Right atrium auricular region (tissue), 2 donors: ENCODE measurements at regions not wholly inside any gene's neighbourhood (a gene's known extent, or its start where the extent isn't known, plus 50 kb on each side); places are given as distances from the start of the nearest gene placed in this dataset.
"Not testable (repeated sequence)": the region's sequence is repeated elsewhere in the genome, so short reads cannot be mapped to it uniquely, and the experiment has no call there.

Source experiments
- DNase-seq: peaks from one replicate; pipeline ENCODE4 v3.0.0-alpha.2; 2019; ENCODE audit warnings: low spot score
- H3K27ac ChIP-seq, 2 donors: fragments of 200-600 bp; sonication (generic); 1 replicate in 1 of 2; 2 replicates in 1 of 2; pipeline ENCODE4 v1.5.1; 2016 to 2019
- H3K27me3 ChIP-seq, 2 donors: fragments of 200-600 bp; sonication (generic); one replicate each; pipeline versions ENCODE4 v1.5.1 to v1.6.0; 2017 to 2019
- H3K36me3 ChIP-seq: fragments of 200-600 bp; sonication (generic); one replicate; pipeline ENCODE4 v1.5.1; 2016
- H3K4me1 ChIP-seq, 2 donors: fragments of 200-600 bp; sonication (generic); one replicate each; pipeline versions ENCODE4 v1.5.1 to v1.6.0; 2017 to 2019
- H3K4me3 ChIP-seq, 2 donors: fragments of 200-600 bp; sonication (generic); 1 replicate in 1 of 2; 2 replicates in 1 of 2; pipeline ENCODE4 v1.5.1; 2017 to 2019; ENCODE audit warnings: mild to moderate bottlenecking in 1 of 2, moderate library complexity in 1 of 2
- H3K9me3 ChIP-seq, 2 donors: fragments of 200-600 bp; sonication (generic); one replicate each; pipeline ENCODE4 v1.5.1; 2019
- TF ChIP-seq, protein P1 (sequence below), 2 donors: fragments of 200-600 bp; sonication (generic); IDR thresholded peaks; one replicate each; pipeline ENCODE4 v1.5.1; 2019; ENCODE audit warnings: antibody characterized with exemption in 2 of 2

- Histone ChIP-seq H3K4me3 (no peak overlapping the region), H3K27me3 (no peaks in the 10 kb centered on the region), H3K27ac (no peak overlapping the region), H3K36me3 (no peaks in the 10 kb centered on the region), H3K4me1 (no peaks in the 10 kb centered on the region), H3K9me3 (no peaks in the 10 kb centered on the region)
- TF ChIP-seq, protein P1, sequence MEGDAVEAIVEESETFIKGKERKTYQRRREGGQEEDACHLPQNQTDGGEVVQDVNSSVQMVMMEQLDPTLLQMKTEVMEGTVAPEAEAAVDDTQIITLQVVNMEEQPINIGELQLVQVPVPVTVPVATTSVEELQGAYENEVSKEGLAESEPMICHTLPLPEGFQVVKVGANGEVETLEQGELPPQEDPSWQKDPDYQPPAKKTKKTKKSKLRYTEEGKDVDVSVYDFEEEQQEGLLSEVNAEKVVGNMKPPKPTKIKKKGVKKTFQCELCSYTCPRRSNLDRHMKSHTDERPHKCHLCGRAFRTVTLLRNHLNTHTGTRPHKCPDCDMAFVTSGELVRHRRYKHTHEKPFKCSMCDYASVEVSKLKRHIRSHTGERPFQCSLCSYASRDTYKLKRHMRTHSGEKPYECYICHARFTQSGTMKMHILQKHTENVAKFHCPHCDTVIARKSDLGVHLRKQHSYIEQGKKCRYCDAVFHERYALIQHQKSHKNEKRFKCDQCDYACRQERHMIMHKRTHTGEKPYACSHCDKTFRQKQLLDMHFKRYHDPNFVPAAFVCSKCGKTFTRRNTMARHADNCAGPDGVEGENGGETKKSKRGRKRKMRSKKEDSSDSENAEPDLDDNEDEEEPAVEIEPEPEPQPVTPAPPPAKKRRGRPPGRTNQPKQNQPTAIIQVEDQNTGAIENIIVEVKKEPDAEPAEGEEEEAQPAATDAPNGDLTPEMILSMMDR (IDR thresholded peaks at IDR 0.05), result no peak
- no peak for DNase-seq
Observed at GRCh38 chr19:28301961-28302360, 911.0 kb downstream of the UQCRFS1 start.

- Histone ChIP-seq H3K4me1 (no peaks in the 10 kb centered on the region), H3K27ac (no peak overlapping the region), H3K36me3 (no peaks in the 10 kb centered on the region), H3K9me3 (no peaks in the 10 kb centered on the region), H3K4me3 (no peak overlapping the region), H3K27me3 (no peaks in the 10 kb centered on the region)
- TF ChIP-seq, protein P1 (IDR thresholded peaks at IDR 0.05), result no peak
- DNase-seq, result no peak
Observed at GRCh38 chr19:28301463-28301862, 911.5 kb downstream of the UQCRFS1 start.

- H3K9me3 ChIP-seq, result peaks cover 0 to 5% of the 10 kb centered on the region in 2 donors
- DNase-seq, result no peak
- H3K36me3 ChIP-seq, result no peaks in the 10 kb centered on the region
- no peaks in the 10 kb centered on the region for H3K4me1 ChIP-seq
- no peak overlapping the region for H3K27ac ChIP-seq
- no peak overlapping the region for H3K4me3 ChIP-seq
- H3K27me3 ChIP-seq, result no peaks in the 10 kb centered on the region
- TF ChIP-seq, protein P1 (IDR thresholded peaks at IDR 0.05), result no peak
Observed at GRCh38 chr19:28299649-28300048, 913.3 kb downstream of the UQCRFS1 start.

DNA sequence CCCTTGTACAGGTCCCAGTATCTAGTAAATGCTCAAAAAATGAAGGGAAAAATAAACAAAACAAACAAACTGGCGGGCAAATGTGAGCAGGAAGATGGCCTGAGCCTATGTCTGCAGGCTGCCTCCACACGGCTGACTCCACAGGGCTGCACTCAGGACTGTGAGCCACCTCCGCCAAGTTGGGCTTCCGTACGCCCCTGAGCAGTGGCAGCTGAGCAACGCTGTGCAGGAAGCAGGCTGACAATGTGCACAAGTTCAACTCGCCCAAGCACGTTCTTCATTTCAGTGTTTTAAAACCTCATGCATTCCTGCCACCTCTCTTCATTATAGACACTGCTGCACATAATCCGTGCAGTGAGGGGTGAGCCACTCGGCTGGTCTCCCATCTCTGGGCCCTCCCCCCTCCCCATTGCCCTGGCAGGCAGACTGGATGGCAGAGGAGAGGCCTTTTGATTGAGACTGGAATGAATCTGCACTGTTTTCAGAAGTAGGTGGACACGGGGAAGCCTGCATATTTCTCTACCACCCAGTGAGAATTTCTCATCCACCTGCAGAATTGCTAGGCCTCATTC is 915.3 kb downstream of the UQCRFS1 start:
- Histone ChIP-seq H3K36me3 (no peaks in the 10 kb centered on the region), H3K27ac (no peak overlapping the region), H3K9me3 (peaks cover 0 to 5% of the 10 kb centered on the region in 2 donors), H3K27me3 (no peaks in the 10 kb centered on the region), H3K4me3 (no peak overlapping the region), H3K4me1 (no peaks in the 10 kb centered on the region)
- DNase-seq, result no peak
- TF ChIP-seq, protein P1 (IDR thresholded peaks at IDR 0.05), result no peak

GRCh38 chr19:28297036-28297435 is 915.9 kb downstream of the UQCRFS1 start:
- Histone ChIP-seq H3K36me3 (no peaks in the 10 kb centered on the region), H3K4me1 (no peaks in the 10 kb centered on the region), H3K4me3 (no peak overlapping the region), H3K27ac (no peak overlapping the region), H3K27me3 (no peaks in the 10 kb centered on the region), H3K9me3 (peaks cover 0 to 5% of the 10 kb centered on the region in 2 donors)
- TF ChIP-seq, protein P1 (IDR thresholded peaks at IDR 0.05), result no peak
- no peak for DNase-seq

DNA sequence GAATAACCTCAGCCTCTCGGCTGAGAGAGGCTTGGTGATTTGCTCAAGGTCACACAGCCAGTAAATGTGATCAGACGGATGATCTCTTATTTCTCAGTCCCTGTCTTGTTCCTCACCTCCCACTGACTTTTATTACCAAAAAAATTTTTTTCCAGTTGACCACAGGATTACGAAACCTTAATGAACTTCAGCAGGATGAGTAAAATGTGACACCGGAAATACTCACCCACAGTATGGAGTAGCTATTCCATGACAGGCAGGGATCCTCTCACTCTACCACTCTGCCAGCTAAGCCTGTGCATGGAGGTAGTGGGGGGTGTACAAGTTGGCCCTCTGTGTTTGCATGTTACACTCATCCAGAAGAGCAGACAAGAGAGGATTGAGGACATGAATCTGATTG is 916.4 kb downstream of the UQCRFS1 start:
- no peak overlapping the region for H3K4me3 ChIP-seq
- DNase-seq, result no peak

DNA sequence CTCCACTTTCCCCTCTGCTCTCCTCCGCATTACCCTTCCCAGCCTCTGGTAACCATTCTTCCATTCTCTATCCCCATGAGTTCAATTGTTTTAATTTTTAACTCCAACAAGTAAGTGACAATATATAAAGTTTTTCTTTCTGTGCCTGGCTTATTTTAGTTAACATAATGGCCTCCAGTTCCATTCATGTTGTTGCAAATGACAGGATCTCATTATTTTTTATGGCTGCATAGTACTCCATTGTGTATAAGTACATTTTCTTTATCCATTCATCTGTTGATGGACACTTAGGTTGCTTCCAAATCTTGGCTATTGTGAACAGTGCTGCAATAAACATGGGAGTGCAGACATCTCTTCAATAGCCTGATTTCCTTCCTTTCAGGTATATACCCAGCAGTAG is 918.0 kb downstream of the UQCRFS1 start:
- not testable (repeated sequence) for H3K27me3 ChIP-seq, H3K4me1 ChIP-seq, H3K36me3 ChIP-seq, DNase-seq, H3K9me3 ChIP-seq, H3K27ac ChIP-seq, H3K4me3 ChIP-seq

More for the DNA sequence above, 916.4 kb downstream of the UQCRFS1 start:
- Histone ChIP-seq H3K4me1 (no peaks in the 10 kb centered on the region), H3K27ac (no peak overlapping the region), H3K27me3 (no peaks in the 10 kb centered on the region), H3K36me3 (no peaks in the 10 kb centered on the region), H3K9me3 (peaks cover 0 to 5% of the 10 kb centered on the region in 2 donors)
- TF ChIP-seq, protein P1 (IDR thresholded peaks at IDR 0.05), result no peak
